ENCODE measurements at regions not wholly inside any gene's neighbourhood (a gene's known extent, or its start where the extent isn't known, plus 50 kb on each side); places are given as distances from the start of the nearest gene placed in this dataset.

DNA sequence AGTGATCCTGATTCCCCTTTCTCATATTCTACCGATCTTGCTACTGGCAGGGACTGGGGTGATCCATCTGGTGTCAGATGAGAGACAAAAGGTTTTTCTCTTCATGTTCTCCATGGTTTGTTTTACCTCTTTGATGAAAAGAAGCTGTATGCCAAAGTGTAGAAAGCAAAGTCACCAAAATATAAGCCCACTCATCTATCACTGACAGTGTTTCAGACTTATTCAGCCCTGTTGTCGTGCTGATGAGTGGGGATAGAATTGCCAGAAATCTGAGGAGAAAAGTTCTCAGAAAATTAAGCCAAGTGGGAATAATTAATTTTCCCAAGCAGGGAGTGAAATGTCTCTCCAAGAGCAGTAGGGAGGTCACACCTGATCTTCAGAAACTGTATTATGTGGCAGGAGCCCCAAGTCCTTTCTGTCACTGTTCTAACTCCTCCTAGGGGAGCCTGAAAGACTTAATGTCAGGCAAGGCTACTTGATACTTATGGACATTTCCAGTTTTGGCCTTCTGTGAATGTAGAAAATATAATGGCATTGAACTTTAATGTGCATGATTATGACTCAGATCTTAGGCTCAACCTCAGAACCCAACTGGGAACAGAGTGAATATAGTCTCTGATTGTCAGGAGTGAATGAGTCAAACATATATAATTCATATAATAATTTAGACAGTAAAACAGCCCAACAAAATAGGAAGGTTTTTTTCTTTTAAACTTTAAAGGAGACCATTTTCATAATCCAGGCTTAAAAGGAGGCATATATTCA lies 298.1 kb downstream of the ANKRD50 start:
- no peak for TF ChIP-seq EZH2 (IDR thresholded peaks at IDR 0.05; ENCODE audit: low read length)
- TF ChIP-seq, protein P1, sequence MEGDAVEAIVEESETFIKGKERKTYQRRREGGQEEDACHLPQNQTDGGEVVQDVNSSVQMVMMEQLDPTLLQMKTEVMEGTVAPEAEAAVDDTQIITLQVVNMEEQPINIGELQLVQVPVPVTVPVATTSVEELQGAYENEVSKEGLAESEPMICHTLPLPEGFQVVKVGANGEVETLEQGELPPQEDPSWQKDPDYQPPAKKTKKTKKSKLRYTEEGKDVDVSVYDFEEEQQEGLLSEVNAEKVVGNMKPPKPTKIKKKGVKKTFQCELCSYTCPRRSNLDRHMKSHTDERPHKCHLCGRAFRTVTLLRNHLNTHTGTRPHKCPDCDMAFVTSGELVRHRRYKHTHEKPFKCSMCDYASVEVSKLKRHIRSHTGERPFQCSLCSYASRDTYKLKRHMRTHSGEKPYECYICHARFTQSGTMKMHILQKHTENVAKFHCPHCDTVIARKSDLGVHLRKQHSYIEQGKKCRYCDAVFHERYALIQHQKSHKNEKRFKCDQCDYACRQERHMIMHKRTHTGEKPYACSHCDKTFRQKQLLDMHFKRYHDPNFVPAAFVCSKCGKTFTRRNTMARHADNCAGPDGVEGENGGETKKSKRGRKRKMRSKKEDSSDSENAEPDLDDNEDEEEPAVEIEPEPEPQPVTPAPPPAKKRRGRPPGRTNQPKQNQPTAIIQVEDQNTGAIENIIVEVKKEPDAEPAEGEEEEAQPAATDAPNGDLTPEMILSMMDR (optimal IDR thresholded peaks at IDR 0.05 in 1 of 3, IDR thresholded peaks at IDR 0.05 in 1 of 3, conservative IDR thresholded peaks at IDR 0.05 in 1 of 3; ENCODE audit: extremely low read depth in 1 of 3, insufficient read depth in 2 of 3, low read length in 3 of 3): no peak
